HG02884 (cell line): ENCODE measurements at regions not wholly inside any gene's neighbourhood (a gene's known extent, or its start where the extent isn't known, plus 50 kb on each side); places are given as distances from the start of the nearest gene placed in this dataset.

ENCODE experiments used
- ATAC-seq: cut with Tn5 transposase; IDR thresholded peaks from one replicate; pipeline ENCODE4 v1.9.1; 2021; ENCODE audit warnings: mild to moderate bottlenecking, moderate library complexity; ENCODE audit not compliant: unreplicated experiment

- no peak for ATAC-seq
These were observed 834.2 kb upstream of the CXADR start for GRCh38 chr21:16678429-16679160.

GRCh38 chr21:16695074-16695473 is 817.8 kb upstream of the CXADR start:
- no peak for ATAC-seq

GRCh38 chr21:16707274-16707673 is 805.6 kb upstream of the CXADR start:
- ATAC-seq: no peak

GRCh38 chr21:16708101-16708835 is 804.6 kb upstream of the CXADR start:
- ATAC-seq: no peak

GRCh38 chr21:16709866-16710550 is 802.8 kb upstream of the CXADR start:
- no peak for ATAC-seq

GRCh38 chr21:16711757-16712156 is 801.1 kb upstream of the CXADR start:
- ATAC-seq: no peak

- no peak for ATAC-seq
These were observed 799.3 kb upstream of the CXADR start for GRCh38 chr21:16713331-16714117.

- ATAC-seq: no peak
These were observed 772.3 kb upstream of the CXADR start for GRCh38 chr21:16740511-16740910.

- no peak for ATAC-seq
These were observed 771.6 kb upstream of the CXADR start for GRCh38 chr21:16741141-16741665.

GRCh38 chr21:16742131-16742641 is 770.7 kb upstream of the CXADR start:
- no peak for ATAC-seq

- no peak for ATAC-seq
These were observed 770.1 kb upstream of the CXADR start for GRCh38 chr21:16742741-16743140.

- no peak for ATAC-seq
These were observed 769.5 kb upstream of the CXADR start for GRCh38 chr21:16743317-16743716.

GRCh38 chr21:16750926-16751325 is 761.9 kb upstream of the CXADR start:
- ATAC-seq: no peak

GRCh38 chr21:16751695-16752474 is 761.0 kb upstream of the CXADR start:
- no peak for ATAC-seq

GRCh38 chr21:16752475-16752857 is 760.4 kb upstream of the CXADR start:
- no peak for ATAC-seq

- ATAC-seq: no peak
These were observed 757.8 kb upstream of the CXADR start for GRCh38 chr21:16755061-16755460.

- ATAC-seq: no peak
These were observed 745.6 kb upstream of the CXADR start for GRCh38 chr21:16767201-16767600.

GRCh38 chr21:16768096-16768495 is 744.7 kb upstream of the CXADR start:
- no peak for ATAC-seq

GRCh38 chr21:16770266-16770665 is 742.6 kb upstream of the CXADR start:
- ATAC-seq: no peak

- no peak for ATAC-seq
These were observed 739.6 kb upstream of the CXADR start for GRCh38 chr21:16773206-16773605.
